ENCODE measurements at regions not wholly inside any gene's neighbourhood (a gene's known extent, or its start where the extent isn't known, plus 50 kb on each side); places are given as distances from the start of the nearest gene placed in this dataset.

DNA sequence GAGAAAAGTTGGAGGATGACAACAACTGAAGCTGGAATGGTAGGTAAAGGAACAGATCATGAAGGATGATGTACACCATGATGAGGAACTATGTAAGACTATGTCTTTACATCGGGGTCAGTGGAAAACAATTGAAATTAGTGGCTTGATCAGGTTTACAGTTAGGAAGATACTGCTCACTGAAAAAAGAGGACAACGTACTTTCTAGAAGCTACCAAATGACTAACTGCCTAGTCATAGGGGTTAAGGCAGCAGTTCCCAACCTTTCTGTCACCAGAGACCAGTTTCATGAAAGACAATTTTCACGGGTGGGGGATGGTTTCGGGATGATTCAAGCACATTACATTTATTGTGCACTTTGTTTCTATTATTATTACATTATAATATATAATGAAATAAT, 91.6 kb upstream of the ANKRD1 start:
- H3K4me3 ChIP-seq (replicated peaks; ENCODE audit: low read depth, low read length) = no peak overlapping the region
- no peak for TF ChIP-seq CTCF (IDR thresholded peaks at IDR 0.05; ENCODE audit: insufficient read depth, low read length, poor library complexity, severe bottlenecking)
- no peaks in the 10 kb centered on the region for H3K27me3 ChIP-seq (replicated peaks; ENCODE audit: control insufficient read depth, insufficient read depth, low read length)
- DNase-seq (ENCODE audit: extremely low read depth, insufficient read length) = no peak
- no peaks in the 10 kb centered on the region for H3K36me3 ChIP-seq (ENCODE audit: control insufficient read depth, insufficient read depth, low read length)

GRCh38 chr10:91013985-91014384, 93.1 kb upstream of the ANKRD1 start:
- no peak for DNase-seq (ENCODE audit: extremely low read depth, insufficient read length)
- Histone ChIP-seq H3K36me3 (ENCODE audit: control insufficient read depth, insufficient read depth, low read length) (no peaks in the 10 kb centered on the region), H3K4me3 (replicated peaks; ENCODE audit: low read depth, low read length) (no peak overlapping the region), H3K27me3 (replicated peaks; ENCODE audit: control insufficient read depth, insufficient read depth, low read length) (no peaks in the 10 kb centered on the region)
- no peak for TF ChIP-seq CTCF (IDR thresholded peaks at IDR 0.05; ENCODE audit: insufficient read depth, low read length, poor library complexity, severe bottlenecking)

DNA sequence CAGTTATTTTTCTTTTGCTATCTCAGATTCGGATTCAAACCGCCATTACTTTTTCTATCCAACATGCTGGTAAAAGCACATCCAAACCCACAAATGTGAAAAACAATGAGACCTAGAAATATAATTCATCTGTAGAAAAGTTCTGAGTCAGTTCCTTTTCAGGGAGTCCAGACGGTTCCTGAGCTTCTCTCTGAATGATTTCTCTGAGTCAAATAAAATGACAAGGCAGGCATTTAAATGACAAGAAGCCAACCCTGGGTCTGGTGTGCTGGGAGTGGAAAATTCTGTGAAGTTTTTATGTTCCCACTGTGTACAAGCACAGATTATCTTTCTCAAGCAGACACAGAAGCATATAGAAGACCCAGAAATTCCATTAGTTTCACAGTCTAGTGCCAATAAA, 96.3 kb upstream of the ANKRD1 start:
- TF ChIP-seq CTCF (IDR thresholded peaks at IDR 0.05; ENCODE audit: insufficient read depth, low read length, poor library complexity, severe bottlenecking) = no peak
- Histone ChIP-seq H3K27me3 (replicated peaks; ENCODE audit: control insufficient read depth, insufficient read depth, low read length) (no peaks in the 10 kb centered on the region), H3K4me3 (replicated peaks; ENCODE audit: low read depth, low read length) (no peak overlapping the region), H3K36me3 (ENCODE audit: control insufficient read depth, insufficient read depth, low read length) (no peaks in the 10 kb centered on the region)
- DNase-seq (ENCODE audit: extremely low read depth, insufficient read length) = no peak

DNA sequence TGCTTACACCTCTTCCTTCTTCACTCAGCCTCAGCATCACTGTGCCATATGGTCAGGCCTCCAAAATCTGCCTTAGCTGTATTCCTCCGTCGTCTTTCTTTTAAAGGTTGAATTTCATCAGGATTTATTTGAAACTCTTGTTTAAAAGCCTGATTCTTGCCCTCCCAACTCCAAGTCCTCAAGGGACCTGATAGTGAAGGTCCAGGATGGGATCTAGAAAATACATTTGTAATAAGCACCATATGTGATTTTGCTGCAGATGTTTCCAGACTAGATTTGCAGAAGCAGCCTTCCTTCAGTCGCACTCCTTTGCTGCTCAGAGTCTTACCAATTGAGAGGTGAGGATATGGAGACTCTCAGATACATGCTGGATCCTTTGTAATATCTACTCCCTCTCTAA, 101.0 kb upstream of the ANKRD1 start:
- Histone ChIP-seq H3K36me3 (ENCODE audit: control insufficient read depth, insufficient read depth, low read length) (no peaks in the 10 kb centered on the region), H3K4me3 (replicated peaks; ENCODE audit: low read depth, low read length) (no peak overlapping the region), H3K27me3 (replicated peaks; ENCODE audit: control insufficient read depth, insufficient read depth, low read length) (no peaks in the 10 kb centered on the region)
- no peak for DNase-seq (ENCODE audit: extremely low read depth, insufficient read length)
- no peak for TF ChIP-seq CTCF (IDR thresholded peaks at IDR 0.05; ENCODE audit: insufficient read depth, low read length, poor library complexity, severe bottlenecking)

- no peak for TF ChIP-seq CTCF (IDR thresholded peaks at IDR 0.05; ENCODE audit: insufficient read depth, low read length, poor library complexity, severe bottlenecking)
- H3K36me3 ChIP-seq (ENCODE audit: control insufficient read depth, insufficient read depth, low read length) = no peaks in the 10 kb centered on the region
- no peak overlapping the region for H3K4me3 ChIP-seq (replicated peaks; ENCODE audit: low read depth, low read length)
- no peaks in the 10 kb centered on the region for H3K27me3 ChIP-seq (replicated peaks; ENCODE audit: control insufficient read depth, insufficient read depth, low read length)
- no peak for DNase-seq (ENCODE audit: extremely low read depth, insufficient read length)
These were observed 101.5 kb upstream of the ANKRD1 start for GRCh38 chr10:91022390-91022789.

DNA sequence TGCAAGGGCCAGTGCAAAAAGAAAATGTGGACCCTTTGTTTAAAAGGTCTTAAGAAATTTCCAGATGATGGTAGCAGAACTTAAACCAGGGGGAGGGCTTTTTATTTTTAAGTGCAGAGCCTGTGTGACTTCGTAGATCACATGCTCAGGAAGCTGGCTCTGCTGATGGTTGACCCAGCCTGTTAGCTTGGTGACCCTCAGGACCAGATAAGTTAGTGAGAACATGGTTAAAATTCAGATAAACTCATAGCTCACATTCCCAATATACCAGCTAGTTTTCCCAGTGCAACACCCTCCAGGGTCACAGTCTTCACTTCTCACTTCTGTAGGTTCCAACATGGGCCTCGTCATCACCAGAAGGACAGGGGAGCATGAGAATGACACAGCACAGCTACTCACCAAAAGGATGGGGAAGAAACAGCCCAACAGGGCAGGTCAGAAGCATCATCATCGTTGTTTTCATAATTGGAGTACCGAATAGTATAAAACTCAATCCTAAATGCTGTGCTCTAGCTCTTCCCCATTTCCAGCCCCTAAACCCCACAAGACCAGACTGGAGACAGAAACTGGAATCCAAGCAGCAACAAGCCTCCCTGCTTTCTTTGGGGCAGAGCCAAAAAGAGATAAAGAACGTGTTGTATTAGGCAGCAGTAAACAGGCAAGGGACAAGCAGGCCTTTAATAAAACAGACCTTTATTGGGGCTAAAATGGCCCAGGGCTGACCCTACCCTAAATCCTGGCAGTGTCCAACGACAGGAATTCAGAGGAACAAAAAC, 102.2 kb upstream of the ANKRD1 start:
- DNase-seq (ENCODE audit: extremely low read depth, insufficient read length) = no peak
- Histone ChIP-seq H3K4me3 (replicated peaks; ENCODE audit: low read depth, low read length) (no peak overlapping the region), H3K36me3 (ENCODE audit: control insufficient read depth, insufficient read depth, low read length) (no peaks in the 10 kb centered on the region), H3K27me3 (replicated peaks; ENCODE audit: control insufficient read depth, insufficient read depth, low read length) (no peaks in the 10 kb centered on the region)
- TF ChIP-seq CTCF (IDR thresholded peaks at IDR 0.05; ENCODE audit: insufficient read depth, low read length, poor library complexity, severe bottlenecking) = no peak
